WI38 (cell line): ENCODE measurements at regions not wholly inside any gene's neighbourhood (a gene's known extent, or its start where the extent isn't known, plus 50 kb on each side); places are given as distances from the start of the nearest gene placed in this dataset.

Experiments
- H3K4me3 ChIP-seq: 2 replicates; pipeline ENCODE4 v1.5.1; 2011; ENCODE audit warnings: low read depth, mild to moderate bottlenecking, control low read depth, low read length
- CTCF ChIP-seq: IDR thresholded peaks from 2 replicates; pipeline ENCODE4 v1.5.1; 2012; ENCODE audit warnings: low read depth, mild to moderate bottlenecking, control low read depth, low read length

- no peak for TF ChIP-seq CTCF
- H3K4me3 ChIP-seq = no peak overlapping the region
These were observed 205.3 kb upstream of the CCDC150 start for GRCh38 chr2:196434217-196434616.

DNA sequence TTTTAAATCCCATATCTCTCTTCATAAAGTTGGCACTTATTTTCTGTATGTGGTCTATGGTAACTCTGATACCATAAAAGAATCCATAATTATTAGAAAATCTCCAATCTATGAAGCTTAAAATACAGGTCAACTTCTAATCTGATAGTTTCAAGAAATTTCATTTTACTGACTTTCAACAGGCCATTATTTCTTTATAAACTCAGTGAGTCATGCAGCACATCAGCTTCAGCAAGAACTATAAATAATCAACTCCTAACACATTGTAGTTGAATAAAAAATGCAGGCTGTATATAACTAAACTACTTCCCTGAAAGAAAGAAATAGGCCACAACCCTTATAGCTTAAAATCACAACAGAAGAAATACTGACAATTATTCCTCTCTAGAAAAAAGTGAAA lies 204.3 kb upstream of the CCDC150 start:
- TF ChIP-seq CTCF = no peak
- H3K4me3 ChIP-seq = no peak overlapping the region

- TF ChIP-seq CTCF = no peak
- H3K4me3 ChIP-seq = no peak overlapping the region
These were observed 201.9 kb upstream of the CCDC150 start for GRCh38 chr2:196437626-196438025.

- H3K4me3 ChIP-seq = no peak overlapping the region
- no peak for TF ChIP-seq CTCF
These were observed 199.8 kb upstream of the CCDC150 start for GRCh38 chr2:196439760-196440159.

DNA sequence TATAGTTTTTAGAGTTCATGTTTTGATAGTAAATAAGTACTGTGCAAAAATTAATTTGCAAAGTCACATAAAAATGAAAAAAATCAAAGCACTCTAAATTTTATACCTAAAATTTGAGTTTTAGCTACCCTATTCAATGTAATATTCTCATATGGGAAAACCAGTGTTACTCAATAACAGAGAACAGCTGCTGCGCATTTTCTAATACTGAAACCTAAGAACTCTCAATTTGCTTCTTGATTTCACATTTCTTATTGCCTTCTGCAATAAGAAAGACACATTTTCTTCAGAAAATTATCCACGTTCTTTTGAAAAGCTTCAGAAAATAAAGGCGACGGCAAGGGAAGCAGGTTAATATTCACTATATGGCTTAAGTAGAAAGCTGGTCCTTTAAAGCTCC lies 199.1 kb upstream of the CCDC150 start:
- TF ChIP-seq CTCF = no peak
- H3K4me3 ChIP-seq = no peak overlapping the region

- no peak overlapping the region for H3K4me3 ChIP-seq
These were observed 198.0 kb upstream of the CCDC150 start for GRCh38 chr2:196441527-196441926.

DNA sequence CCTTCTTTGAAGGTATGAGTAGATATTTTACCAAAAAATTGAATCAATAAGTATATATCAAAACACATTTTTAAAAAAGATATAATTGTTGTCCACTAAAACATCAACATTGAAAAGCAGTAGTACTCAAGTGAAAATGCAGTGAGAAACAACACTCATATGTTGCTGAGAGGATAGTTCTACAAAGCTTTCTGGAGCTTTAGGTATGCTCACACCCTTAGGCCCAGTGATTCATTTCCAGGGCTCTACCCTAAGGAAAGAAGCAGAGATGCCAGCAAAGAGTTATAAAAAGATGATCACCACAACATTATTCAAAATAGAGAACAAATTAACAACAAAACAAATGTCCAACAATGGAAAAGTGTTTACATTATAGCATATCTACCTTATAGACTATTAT lies 197.3 kb upstream of the CCDC150 start:
- H3K4me3 ChIP-seq = no peak overlapping the region
- no peak for TF ChIP-seq CTCF

More at GRCh38 chr2:196441527-196441926, 198.0 kb upstream of the CCDC150 start:
- TF ChIP-seq CTCF = no peak
